ENCODE measurements at regions not wholly inside any gene's neighbourhood (a gene's known extent, or its start where the extent isn't known, plus 50 kb on each side); places are given as distances from the start of the nearest gene placed in this dataset.

DNA sequence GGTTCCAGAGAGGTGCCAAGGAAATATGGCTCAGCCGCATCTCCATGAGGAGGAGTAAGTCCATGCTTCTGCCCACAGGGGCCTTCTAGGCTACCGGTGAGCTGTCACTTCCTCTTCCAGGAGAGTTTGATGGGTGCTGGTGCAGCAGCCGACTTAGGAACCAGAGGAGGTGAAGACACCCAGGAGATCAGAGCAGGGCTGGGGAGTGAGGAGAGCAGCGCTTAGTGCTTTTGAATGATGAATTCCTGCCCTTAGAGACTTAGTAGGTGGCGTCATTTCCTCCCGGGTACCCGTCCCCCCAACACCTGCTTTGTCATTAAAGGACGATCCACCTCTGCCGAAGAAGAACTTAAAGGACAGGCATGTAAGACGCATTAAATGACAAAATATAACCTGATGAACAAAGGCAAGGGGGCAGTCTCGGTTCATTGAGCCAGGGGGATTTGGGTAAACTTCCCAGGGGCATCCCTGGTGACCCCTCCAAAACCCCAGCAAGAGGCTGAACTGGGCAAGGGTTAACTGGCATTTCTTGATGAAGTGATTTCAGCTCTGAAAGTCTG lies 67.6 kb downstream of the HES1 start:
- TF ChIP-seq, protein P1, sequence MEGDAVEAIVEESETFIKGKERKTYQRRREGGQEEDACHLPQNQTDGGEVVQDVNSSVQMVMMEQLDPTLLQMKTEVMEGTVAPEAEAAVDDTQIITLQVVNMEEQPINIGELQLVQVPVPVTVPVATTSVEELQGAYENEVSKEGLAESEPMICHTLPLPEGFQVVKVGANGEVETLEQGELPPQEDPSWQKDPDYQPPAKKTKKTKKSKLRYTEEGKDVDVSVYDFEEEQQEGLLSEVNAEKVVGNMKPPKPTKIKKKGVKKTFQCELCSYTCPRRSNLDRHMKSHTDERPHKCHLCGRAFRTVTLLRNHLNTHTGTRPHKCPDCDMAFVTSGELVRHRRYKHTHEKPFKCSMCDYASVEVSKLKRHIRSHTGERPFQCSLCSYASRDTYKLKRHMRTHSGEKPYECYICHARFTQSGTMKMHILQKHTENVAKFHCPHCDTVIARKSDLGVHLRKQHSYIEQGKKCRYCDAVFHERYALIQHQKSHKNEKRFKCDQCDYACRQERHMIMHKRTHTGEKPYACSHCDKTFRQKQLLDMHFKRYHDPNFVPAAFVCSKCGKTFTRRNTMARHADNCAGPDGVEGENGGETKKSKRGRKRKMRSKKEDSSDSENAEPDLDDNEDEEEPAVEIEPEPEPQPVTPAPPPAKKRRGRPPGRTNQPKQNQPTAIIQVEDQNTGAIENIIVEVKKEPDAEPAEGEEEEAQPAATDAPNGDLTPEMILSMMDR (IDR thresholded peaks at IDR 0.05 in 8 of 11, conservative IDR thresholded peaks at IDR 0.05 in 3 of 11) = no peak
- no peak for TF ChIP-seq POLR2A (IDR thresholded peaks at IDR 0.05)
- no peak for TF ChIP-seq POLR2AphosphoS5 (IDR thresholded peaks at IDR 0.05)

Data from spleen (tissue), 7 donors.